ENCODE measurements at regions not wholly inside any gene's neighbourhood (a gene's known extent, or its start where the extent isn't known, plus 50 kb on each side); places are given as distances from the start of the nearest gene placed in this dataset.

DNA sequence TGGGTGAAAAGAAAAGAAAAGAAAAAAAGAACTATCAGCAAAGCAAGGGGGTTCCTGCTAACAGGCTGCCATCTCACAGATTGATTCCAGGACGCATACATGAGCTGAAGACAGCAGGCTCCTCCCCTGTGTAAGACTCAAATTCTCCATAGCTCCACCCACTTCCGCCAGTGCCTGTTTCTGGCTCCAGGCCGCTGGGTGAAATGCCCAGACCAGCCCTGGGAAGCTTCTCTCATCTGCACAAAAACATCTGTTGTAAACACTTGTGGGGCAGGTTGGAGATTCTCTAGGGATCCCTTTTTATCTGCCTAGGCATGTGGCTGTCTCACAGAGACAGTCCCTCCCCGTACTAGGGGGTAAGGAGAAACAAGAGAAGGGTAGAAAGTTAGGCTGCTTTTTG is 1054.4 kb upstream of the SPRY2 start:
- H3K79me2 ChIP-seq (ENCODE audit: control insufficient read depth, insufficient read depth, low read length), result no peaks in the 10 kb centered on the region
- no peak for TF ChIP-seq GATA2 (IDR thresholded peaks at IDR 0.05; ENCODE audit: insufficient read depth, insufficient read length, low read depth, low read length)
- TF ChIP-seq, protein P1, sequence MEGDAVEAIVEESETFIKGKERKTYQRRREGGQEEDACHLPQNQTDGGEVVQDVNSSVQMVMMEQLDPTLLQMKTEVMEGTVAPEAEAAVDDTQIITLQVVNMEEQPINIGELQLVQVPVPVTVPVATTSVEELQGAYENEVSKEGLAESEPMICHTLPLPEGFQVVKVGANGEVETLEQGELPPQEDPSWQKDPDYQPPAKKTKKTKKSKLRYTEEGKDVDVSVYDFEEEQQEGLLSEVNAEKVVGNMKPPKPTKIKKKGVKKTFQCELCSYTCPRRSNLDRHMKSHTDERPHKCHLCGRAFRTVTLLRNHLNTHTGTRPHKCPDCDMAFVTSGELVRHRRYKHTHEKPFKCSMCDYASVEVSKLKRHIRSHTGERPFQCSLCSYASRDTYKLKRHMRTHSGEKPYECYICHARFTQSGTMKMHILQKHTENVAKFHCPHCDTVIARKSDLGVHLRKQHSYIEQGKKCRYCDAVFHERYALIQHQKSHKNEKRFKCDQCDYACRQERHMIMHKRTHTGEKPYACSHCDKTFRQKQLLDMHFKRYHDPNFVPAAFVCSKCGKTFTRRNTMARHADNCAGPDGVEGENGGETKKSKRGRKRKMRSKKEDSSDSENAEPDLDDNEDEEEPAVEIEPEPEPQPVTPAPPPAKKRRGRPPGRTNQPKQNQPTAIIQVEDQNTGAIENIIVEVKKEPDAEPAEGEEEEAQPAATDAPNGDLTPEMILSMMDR (IDR thresholded peaks at IDR 0.05; ENCODE audit: extremely low read depth in 1 of 2, insufficient read depth in 1 of 2, low read depth in 1 of 2, low read length in 2 of 2), result no peak
- no peak for TF ChIP-seq MYC (IDR thresholded peaks at IDR 0.05; ENCODE audit: low read depth, low read length)
- TF ChIP-seq POLR2AphosphoS5 (IDR thresholded peaks at IDR 0.05; ENCODE audit: insufficient read depth, low read depth, low read length), result no peak
- TF ChIP-seq JUN (IDR thresholded peaks at IDR 0.05; ENCODE audit: borderline replicate concordance, insufficient read depth, insufficient read length, low read depth), result no peak
- TF ChIP-seq FOS (IDR thresholded peaks at IDR 0.05; ENCODE audit: borderline replicate concordance, insufficient read depth, low read length), result no peak
- TF ChIP-seq, protein P2, sequence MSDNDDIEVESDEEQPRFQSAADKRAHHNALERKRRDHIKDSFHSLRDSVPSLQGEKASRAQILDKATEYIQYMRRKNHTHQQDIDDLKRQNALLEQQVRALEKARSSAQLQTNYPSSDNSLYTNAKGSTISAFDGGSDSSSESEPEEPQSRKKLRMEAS (IDR thresholded peaks at IDR 0.05; ENCODE audit: insufficient read depth, insufficient read length), result no peak
- dilution Hi-C loops (cut with MboI; ENCODE audit: extremely low pct_ligation_motif_present, low sequenced_read_pairs) (no loop called here), intact Hi-C loops (cut with micrococcal nuclease) (no loop called here)
- H3K9me1 ChIP-seq (replicated peaks; ENCODE audit: control insufficient read depth, extremely low read depth, insufficient read depth, low read length), result no peaks in the 10 kb centered on the region
- CTCF ChIA-PET, result no interaction called here
- H3K27ac ChIP-seq (ENCODE audit: insufficient read depth, low read depth, low read length), result no peak overlapping the region
- FAIRE-seq, result no peak
- H3K4me3 ChIP-seq (replicated peaks in 1 of 3; ENCODE audit: insufficient read depth in 1 of 3, low read depth in 1 of 3, low read length in 3 of 3), result no peak overlapping the region
- no peaks in the 10 kb centered on the region for H4K20me1 ChIP-seq (replicated peaks; ENCODE audit: control insufficient read depth, extremely low read depth, insufficient read depth, low read length)
- H3K4me1 ChIP-seq (ENCODE audit: control insufficient read depth, extremely low read depth, insufficient read depth, low read length), result no peaks in the 10 kb centered on the region
- H3K36me3 ChIP-seq (ENCODE audit: control insufficient read depth in 2 of 2, extremely low read depth in 1 of 2, insufficient read depth in 2 of 2, low read length in 2 of 2), result no peaks in the 10 kb centered on the region
- H3K27me3 ChIP-seq (ENCODE audit: control insufficient read depth in 2 of 2, insufficient read depth in 2 of 2, low read length in 2 of 2), result no peaks in the 10 kb centered on the region
- POLR2A ChIA-PET, result no interaction called here
- no peaks in the 10 kb centered on the region for H3K9me3 ChIP-seq (replicated peaks; ENCODE audit: control insufficient read depth, insufficient read depth, low read length)
- no peak overlapping the region for H3K4me2 ChIP-seq (ENCODE audit: insufficient read depth, low read length)
- no peak for DNase-seq (ENCODE audit: low read depth, low spot score)
- no peak overlapping the region for H3K9ac ChIP-seq (replicated peaks; ENCODE audit: extremely low read depth, insufficient read depth, low read length)
- no TSS peak for BruUV-seq (replicated peaks)
- no peak overlapping the region for H2AFZ ChIP-seq (ENCODE audit: low read depth, low read length)

All from endothelial cell of umbilical vein (primary cell).